ENCODE measurements at regions not wholly inside any gene's neighbourhood (a gene's known extent, or its start where the extent isn't known, plus 50 kb on each side); places are given as distances from the start of the nearest gene placed in this dataset.

DNA sequence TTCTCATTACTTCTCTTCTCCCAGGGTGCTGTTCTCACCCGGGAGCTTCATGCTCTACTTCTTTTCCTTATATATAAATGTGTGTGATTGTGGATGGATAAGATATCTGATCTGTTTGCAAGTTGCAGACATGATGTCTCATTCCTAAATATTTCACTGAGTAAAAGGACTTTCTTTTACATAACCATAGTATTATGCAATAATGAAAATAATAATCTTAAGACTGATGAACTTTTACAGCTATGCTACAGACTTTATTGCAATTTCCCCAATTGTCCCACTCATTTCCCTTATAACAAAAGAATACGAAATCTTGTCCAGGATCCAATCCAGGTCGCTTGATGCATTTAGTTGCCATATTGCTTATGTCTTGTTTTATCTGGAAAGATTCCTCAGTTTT is 284.5 kb upstream of the JAG1 start:
- no peak for DNase-seq
- H3K4me3 ChIP-seq: no peak overlapping the region
- H3K27me3 ChIP-seq: no peaks in the 10 kb centered on the region
- TF ChIP-seq, protein P1, sequence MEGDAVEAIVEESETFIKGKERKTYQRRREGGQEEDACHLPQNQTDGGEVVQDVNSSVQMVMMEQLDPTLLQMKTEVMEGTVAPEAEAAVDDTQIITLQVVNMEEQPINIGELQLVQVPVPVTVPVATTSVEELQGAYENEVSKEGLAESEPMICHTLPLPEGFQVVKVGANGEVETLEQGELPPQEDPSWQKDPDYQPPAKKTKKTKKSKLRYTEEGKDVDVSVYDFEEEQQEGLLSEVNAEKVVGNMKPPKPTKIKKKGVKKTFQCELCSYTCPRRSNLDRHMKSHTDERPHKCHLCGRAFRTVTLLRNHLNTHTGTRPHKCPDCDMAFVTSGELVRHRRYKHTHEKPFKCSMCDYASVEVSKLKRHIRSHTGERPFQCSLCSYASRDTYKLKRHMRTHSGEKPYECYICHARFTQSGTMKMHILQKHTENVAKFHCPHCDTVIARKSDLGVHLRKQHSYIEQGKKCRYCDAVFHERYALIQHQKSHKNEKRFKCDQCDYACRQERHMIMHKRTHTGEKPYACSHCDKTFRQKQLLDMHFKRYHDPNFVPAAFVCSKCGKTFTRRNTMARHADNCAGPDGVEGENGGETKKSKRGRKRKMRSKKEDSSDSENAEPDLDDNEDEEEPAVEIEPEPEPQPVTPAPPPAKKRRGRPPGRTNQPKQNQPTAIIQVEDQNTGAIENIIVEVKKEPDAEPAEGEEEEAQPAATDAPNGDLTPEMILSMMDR (IDR thresholded peaks at IDR 0.05): no peak
- H3K4me1 ChIP-seq: peaks cover 0 to 16% (median 5%) of the 10 kb centered on the region in 4 donors
- H3K36me3 ChIP-seq: no peaks in the 10 kb centered on the region
- no peaks in the 10 kb centered on the region for H3K9me3 ChIP-seq
- no peak overlapping the region for H3K27ac ChIP-seq
- intact Hi-C loops (cut with DNase I; ENCODE audit: low total_unique reads): no loop called here

DNA sequence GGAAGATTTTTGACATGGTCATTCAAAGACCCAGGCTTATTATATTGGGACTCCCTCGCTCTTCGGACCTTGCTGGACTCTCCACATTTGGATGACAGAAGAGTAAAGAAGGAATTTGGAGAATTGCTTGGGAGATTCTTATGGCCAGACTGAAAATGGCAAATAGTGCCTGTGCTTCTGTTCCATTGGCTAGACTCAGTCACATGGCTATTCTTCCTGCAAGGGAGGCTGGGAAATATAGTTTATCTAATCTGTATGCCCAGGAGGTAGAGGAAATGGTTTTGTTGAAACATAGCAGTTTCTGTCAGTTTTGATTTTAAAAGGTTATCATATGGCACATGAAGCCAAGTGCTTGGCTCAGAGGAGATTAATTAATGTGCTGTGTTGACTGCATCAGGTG is 286.6 kb upstream of the JAG1 start:
- Histone ChIP-seq H3K4me3 (no peak overlapping the region), H3K27ac (no peak overlapping the region), H3K36me3 (no peaks in the 10 kb centered on the region), H3K4me1 (peaks cover 0 to 6% (median 0%) of the 10 kb centered on the region in 4 donors), H3K9me3 (no peaks in the 10 kb centered on the region), H3K27me3 (no peaks in the 10 kb centered on the region)
- TF ChIP-seq, protein P1 (IDR thresholded peaks at IDR 0.05): no peak
- DNase-seq: no peak
- intact Hi-C loops (cut with DNase I; ENCODE audit: low total_unique reads): no loop called here

DNA sequence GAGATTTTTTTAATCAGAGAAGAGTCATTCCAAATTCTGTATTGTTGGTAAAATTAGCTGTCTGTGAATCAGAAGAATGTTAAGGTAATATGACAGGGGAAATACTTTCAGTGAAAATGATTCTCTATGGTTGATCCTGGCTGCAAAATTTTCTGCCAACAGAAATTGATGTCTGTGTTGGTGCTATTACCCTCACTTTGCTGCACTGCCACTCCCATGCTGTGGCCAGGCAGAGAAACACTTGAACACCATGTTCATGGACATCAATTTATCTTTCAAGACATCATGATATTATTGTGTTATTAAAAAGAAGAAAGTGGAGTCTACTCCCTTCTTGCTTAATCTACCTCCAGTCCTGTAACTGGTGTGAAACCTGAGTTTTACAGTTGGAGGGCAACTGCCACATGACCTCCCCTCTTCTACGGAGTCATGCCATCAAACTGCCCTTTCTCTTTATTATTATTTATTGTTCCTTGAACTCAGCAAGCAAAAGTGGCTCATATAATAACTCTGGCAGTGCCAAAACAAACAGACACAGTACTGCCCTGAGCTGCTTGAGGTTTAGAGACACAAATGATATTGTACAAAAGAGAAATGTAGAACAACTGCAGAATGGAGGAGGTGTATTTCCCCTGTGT is 288.0 kb upstream of the JAG1 start:
- intact Hi-C loops (cut with DNase I; ENCODE audit: low total_unique reads): no loop called here
- DNase-seq: no peak
- Histone ChIP-seq H3K27me3 (no peaks in the 10 kb centered on the region), H3K9me3 (no peaks in the 10 kb centered on the region), H3K27ac (no peak overlapping the region), H3K36me3 (no peaks in the 10 kb centered on the region), H3K4me3 (no peak overlapping the region), H3K4me1 (peaks cover 0 to 20% (median 4%) of the 10 kb centered on the region in 4 donors)
- TF ChIP-seq, protein P1 (IDR thresholded peaks at IDR 0.05): no peak

DNA sequence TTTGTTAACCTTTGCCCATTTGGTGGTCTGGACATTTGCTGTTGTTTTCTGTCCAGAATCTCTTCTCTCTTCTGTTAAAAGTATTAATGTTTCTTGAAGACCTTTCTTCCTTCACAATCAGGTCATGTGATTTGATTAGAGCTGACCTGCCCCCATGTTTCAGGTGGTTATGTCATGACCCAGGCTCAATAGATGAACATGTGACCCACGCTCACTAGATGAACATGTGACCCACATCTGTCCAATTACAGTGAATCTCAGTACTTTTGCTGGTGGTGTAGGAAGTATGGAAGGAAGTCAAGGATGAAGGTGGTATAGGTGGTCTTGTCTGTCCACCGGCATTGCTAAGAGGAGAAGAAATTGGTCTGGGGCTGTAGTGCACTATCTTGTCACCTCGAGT is 289.1 kb upstream of the JAG1 start:
- Histone ChIP-seq H3K36me3 (no peaks in the 10 kb centered on the region), H3K4me1 (peaks cover 0 to 27% (median 4%) of the 10 kb centered on the region in 4 donors), H3K27ac (no peak overlapping the region), H3K27me3 (no peaks in the 10 kb centered on the region), H3K4me3 (no peak overlapping the region), H3K9me3 (no peaks in the 10 kb centered on the region)
- TF ChIP-seq, protein P1 (IDR thresholded peaks at IDR 0.05): no peak
- intact Hi-C loops (cut with DNase I; ENCODE audit: low total_unique reads): no loop called here
- DNase-seq: no peak

DNA sequence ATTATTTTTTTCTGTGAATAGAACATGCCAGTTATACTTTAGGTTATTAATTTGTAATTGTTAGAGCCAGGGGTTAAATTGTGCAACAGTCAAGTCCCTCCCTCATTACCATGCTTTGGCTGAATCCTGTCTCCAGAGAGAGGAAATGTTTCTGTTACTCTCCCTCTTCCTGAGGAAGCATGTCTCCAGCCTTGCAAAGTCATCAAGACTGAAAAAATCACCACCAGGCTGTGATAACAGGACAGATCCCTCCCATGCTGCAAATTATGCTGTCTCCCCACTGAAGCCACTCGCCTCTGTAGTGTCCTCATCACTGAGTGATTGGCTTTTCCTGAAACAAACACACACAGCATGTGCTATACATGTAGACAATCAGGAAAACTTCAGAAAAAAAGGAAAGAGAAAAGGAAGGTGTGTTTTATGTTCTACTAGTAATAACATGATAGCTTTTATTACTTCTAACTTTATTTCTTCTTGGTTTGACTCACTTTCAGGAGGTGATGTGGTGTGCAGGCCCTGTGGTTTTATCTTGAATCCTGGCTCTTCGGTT is 290.0 kb upstream of the JAG1 start:
- DNase-seq: no peak
- no peaks in the 10 kb centered on the region for H3K9me3 ChIP-seq
- no peaks in the 10 kb centered on the region for H3K27me3 ChIP-seq
- H3K27ac ChIP-seq: no peak overlapping the region
- intact Hi-C loops (cut with DNase I; ENCODE audit: low total_unique reads): no loop called here
- H3K36me3 ChIP-seq: no peaks in the 10 kb centered on the region
- H3K4me1 ChIP-seq: peaks cover 0 to 27% (median 4%) of the 10 kb centered on the region in 4 donors
- H3K4me3 ChIP-seq: no peak overlapping the region
- TF ChIP-seq, protein P1 (IDR thresholded peaks at IDR 0.05): no peak

Measured in tibial artery (tissue), 4 donors.